Cardiac fibroblast (primary cell): ENCODE measurements at regions not wholly inside any gene's neighbourhood (a gene's known extent, or its start where the extent isn't known, plus 50 kb on each side); places are given as distances from the start of the nearest gene placed in this dataset.

Experiments
- DNase-seq, 2 donors: peaks; one replicate each; pipeline versions ENCODE4 v3.0.0 to v3.0.0-alpha.2; 2010; ENCODE audit warnings: low read depth in 2 of 2
- H3K4me3 ChIP-seq, 2 donors: replicated peaks in 1 of 2; 1 replicate in 1 of 2; 2 replicates in 1 of 2; pipeline ENCODE4 v1.5.1; 2011; ENCODE audit warnings: low read depth in 2 of 2, low read length in 2 of 2, mild to moderate bottlenecking in 2 of 2, moderate library complexity in 1 of 2
- CTCF ChIP-seq: IDR thresholded peaks from one replicate; pipeline ENCODE4 v1.5.1; 2011; ENCODE audit warnings: low read depth, mild to moderate bottlenecking, low read length, inconsistent platforms

GRCh38 chr11:92475316-92475715, 250.7 kb downstream of the FAT3 start:
- DNase-seq: no peak
- TF ChIP-seq CTCF: no peak
- no peak overlapping the region for H3K4me3 ChIP-seq

- TF ChIP-seq CTCF: no peak
- H3K4me3 ChIP-seq: no peak overlapping the region
- DNase-seq: no peak
Observed at GRCh38 chr11:92475819-92476218, 251.2 kb downstream of the FAT3 start.

- no peak overlapping the region for H3K4me3 ChIP-seq
- no peak for TF ChIP-seq CTCF
- no peak for DNase-seq
Observed at GRCh38 chr11:92477686-92478085, 253.1 kb downstream of the FAT3 start.

- DNase-seq: peak in 1 of 2 donors; percentile 16
- no peak for TF ChIP-seq CTCF
Observed at GRCh38 chr11:92480499-92480898, 255.9 kb downstream of the FAT3 start.

GRCh38 chr11:92482492-92483060, 258.0 kb downstream of the FAT3 start:
- TF ChIP-seq CTCF: no peak
- no peak for DNase-seq
- H3K4me3 ChIP-seq: no peak overlapping the region

More at GRCh38 chr11:92480499-92480898, 255.9 kb downstream of the FAT3 start:
- H3K4me3 ChIP-seq: no peak overlapping the region

GRCh38 chr11:92484570-92484969, 260.0 kb downstream of the FAT3 start:
- H3K4me3 ChIP-seq: no peak overlapping the region
- DNase-seq: no peak
- no peak for TF ChIP-seq CTCF

- DNase-seq: no peak
- H3K4me3 ChIP-seq: no peak overlapping the region
- TF ChIP-seq CTCF: no peak
Observed at GRCh38 chr11:92489826-92490399, 265.3 kb downstream of the FAT3 start.
